GM21360 (cell line): ENCODE measurements at regions not wholly inside any gene's neighbourhood (a gene's known extent, or its start where the extent isn't known, plus 50 kb on each side); places are given as distances from the start of the nearest gene placed in this dataset.
A peak's percentile ranks its signal among the peaks of the same experiment; 100 is the strongest.

ENCODE experiments used
- ATAC-seq: cut with Tn5 transposase; IDR thresholded peaks from one replicate; pipeline ENCODE4 v1.9.1; 2021; ENCODE audit warnings: mild to moderate bottlenecking, moderate library complexity; ENCODE audit not compliant: unreplicated experiment

DNA sequence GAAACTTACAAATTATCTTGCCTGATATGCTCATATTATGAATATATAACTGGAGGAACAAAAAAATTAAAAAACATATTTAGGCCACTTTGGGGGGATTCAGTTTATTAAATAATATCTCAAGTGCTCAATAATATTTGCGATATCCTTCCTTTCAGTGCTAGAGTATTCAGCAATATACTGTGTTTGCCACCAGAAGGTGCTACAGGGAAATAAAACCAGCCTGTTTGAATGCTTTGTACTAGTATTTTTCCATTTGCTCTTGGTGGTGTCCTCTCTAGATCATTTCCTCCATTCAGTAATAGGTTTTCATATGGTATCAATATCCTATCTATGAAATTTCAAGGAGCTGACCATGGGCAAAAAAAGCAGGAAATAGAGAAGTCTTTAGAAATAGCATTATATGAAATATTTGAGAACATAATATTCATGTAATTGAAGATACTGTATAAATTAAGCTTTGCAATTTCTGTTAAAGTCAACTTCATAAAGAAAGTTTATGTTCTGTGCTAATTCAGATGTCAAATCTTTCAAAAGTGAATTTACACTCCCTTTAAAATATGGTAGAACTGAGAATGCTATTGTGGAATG is 106.2 kb upstream of the NAV3 start:
- ATAC-seq: no peak

DNA sequence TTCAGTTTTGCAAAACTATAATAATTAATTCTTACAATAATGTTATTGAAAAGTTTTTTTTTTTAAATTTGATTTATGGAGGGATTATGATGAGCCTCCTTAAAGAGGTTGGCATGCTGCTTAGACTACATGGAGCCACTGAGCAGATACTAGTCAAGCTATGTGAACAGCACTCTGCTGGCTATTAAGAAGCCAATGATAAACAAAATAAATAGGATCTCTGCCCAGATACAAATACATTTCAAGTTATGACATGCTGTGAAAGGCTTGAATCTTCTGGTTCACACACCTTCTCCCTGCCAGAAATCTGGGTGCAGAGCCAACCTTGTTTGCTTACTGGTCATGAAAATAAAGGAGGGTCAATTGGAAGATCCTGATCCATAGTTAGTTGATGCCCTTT is 107.4 kb upstream of the NAV3 start:
- ATAC-seq: no peak

DNA sequence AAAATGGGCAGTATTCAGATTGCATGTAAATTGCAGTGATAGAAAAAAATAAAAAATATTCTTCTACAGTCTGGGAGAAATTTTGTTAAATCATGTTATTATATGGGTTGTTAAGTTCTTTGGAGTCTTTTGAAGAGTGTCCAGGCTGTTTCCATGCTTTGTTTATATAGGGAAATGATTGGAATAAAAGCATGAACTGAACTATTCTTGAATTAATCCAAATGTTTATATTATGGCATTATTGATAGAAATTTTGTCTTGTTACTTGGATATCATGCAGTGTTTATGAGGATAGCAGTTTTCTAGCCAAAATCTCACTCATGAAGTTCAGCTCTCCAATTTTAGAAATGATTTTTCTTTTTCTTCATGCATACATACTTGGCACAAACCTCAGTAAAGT is 108.2 kb upstream of the NAV3 start:
- ATAC-seq: no peak

DNA sequence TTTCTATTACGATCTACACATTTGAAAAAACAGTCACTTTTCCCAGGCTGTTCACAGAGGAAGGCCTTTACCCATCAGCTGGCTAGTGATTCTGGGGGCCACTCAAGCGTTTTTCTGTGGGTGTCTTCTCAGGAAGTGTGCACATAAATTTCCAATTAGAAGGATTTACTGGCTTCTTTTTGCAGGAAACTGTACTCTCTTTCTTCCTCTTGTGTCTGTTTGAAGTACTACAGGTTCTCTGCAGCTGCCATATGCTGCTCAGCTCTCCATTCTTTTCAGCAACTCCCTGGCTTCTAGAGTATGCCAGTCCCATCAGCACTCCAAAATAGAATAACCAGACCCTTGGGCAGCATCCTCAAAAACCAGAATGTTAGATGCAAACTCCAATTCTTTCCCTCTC is 110.4 kb upstream of the NAV3 start:
- ATAC-seq: no peak

DNA sequence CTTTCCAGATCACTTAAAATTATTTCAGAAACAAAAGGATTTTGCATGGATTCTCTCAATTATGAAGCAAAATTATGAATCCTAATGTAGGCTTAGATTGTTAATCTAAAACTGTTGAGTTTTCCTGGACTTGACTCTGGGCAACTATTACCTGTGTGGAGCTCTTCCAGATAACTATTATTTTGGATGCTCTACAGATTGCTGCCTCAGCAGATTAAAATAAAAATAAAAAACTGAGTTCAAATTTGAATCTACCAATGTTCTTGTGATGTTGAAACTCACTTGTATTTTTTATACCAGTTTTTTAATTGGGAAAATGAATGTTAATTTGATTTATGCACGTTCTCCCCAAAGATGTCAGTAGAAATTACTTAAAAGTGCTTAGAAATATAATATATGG is 120.5 kb upstream of the NAV3 start:
- no peak for ATAC-seq

DNA sequence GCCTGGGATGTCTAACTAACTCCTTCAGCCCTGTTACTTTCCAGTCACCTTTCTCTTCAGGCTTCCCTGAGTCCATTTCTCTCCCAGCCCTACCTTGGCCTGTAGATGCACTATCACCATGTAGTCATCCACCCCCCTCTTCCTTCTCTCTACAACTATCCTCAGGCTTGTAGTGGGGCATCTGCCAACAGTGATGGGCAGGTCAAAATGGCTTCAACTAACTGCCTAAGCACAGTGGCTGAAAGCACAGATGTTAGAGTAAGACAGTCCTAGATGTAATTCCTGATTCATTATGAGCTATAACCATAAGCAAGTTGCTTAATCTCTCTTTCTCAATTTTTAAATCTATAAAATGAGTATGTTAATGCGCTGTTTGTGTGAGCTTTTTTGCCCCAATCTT is 133.6 kb upstream of the NAV3 start:
- no peak for ATAC-seq

DNA sequence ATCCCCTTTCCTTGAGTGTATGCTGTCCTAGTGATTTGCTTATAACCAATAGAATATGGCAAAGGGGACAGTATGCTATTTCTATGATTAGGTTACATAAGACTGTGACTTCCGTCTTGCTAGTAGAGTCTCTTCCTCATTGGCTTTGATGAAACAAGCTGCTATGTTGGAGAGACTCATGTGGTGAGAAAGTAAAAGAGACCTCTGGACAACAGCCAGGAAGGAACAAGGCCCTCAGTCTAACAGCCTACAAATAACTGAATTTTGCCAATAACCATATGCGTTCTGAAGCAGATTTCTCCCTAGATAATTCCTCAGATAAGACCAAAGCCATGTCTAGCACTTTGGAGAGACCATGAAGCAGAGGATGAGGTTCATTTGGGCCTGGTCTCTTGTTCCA is 134.5 kb upstream of the NAV3 start:
- ATAC-seq: no peak

DNA sequence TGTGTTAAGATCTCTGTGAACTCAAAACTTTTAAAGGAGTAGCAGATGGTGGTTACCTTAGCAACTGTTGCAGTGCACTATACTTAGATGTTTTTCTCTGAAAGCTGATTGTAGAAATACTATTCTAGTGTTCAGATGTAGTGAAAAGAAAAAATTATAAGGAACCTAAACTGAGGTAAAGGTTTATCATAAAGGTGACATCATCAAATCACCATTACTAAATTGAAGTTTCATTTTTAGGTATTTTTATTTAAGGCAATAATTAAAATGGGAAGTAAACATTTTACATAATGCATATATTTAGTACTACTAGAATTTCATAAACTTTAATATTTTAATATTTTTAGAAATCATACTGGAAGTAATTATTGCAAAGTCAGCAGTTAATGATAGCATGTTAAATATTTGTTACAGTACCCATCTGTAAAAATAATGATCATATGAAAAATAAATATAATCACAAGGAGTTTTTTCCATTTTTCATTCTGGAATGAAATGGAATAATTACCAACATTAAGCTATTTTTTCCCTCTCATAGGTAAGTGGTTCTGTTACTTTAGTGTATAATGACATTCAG is 141.1 kb upstream of the NAV3 start:
- ATAC-seq: no peak

DNA sequence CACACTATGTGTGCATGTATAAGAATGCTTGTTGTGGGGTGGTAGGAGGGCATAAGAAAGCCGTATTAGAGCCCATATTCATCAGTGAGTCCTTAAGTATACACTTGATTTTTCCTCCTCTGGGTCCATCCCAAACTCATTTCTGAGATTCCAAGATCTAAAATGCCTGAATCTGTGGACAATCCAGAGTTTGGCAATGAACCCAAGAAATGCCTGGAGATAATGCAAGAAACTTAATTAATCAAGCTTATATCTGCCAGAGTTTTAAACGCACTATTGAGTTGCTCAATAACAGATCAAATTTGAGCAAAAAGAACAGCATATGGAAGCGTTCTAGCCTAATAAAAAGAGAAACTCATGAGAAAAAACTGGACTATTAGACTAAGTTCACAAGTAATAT is 143.4 kb upstream of the NAV3 start:
- no peak for ATAC-seq

DNA sequence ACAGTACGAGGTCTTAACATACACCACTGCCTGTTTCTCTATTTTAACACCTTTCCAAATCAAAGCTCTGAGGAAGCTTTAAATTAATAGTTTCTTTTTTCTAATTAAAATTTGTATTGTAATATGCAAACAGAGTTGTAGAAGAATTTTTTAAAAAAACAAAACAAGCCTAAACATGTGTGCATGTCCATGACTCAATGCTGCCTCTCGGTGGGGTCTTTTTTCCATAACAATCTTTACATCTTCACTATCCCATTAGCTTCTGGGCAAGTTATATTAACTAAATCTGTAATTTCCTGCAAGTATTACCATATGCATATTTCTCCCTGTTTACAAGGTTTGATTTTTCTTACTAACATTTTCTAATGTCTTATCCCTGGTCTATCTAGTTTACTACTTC is 143.9 kb upstream of the NAV3 start:
- no peak for ATAC-seq

DNA sequence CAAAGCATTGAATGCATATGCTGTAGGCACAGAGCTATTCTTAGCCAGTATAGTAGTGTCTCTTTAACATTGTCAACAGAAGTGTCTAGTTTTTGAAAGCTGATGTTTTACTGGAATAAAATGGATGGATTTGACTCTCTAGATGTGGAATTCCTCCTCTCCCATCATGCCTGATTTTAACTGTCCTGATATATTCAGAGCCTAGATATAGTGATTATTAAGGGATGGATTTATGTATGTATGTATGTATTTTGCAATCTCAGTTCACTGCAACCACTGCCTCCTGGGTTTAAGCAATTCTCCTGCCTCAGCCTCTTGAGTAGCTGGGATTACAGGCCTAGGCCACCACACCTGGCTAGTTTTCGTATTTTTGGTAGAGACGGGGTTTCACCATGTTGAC is 144.8 kb upstream of the NAV3 start:
- ATAC-seq: no peak

DNA sequence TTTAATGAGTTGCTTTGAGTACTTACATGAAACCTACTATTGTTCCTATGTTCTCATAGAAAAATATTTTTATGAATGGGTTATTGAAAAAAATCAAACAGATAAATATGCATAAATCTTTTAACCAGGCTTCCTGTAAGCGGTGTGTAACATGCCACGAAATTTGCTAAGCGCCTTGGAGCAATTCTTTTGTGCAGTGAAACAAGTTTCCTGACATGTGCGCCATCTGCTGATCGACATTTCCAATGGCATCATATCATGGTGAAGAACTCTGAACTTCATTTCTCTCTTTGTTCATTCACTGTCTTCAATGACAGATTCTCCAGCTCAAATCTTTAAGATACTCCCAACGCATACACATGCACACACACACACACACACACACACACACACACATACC is 145.6 kb upstream of the NAV3 start:
- peak; percentile 78 for ATAC-seq

DNA sequence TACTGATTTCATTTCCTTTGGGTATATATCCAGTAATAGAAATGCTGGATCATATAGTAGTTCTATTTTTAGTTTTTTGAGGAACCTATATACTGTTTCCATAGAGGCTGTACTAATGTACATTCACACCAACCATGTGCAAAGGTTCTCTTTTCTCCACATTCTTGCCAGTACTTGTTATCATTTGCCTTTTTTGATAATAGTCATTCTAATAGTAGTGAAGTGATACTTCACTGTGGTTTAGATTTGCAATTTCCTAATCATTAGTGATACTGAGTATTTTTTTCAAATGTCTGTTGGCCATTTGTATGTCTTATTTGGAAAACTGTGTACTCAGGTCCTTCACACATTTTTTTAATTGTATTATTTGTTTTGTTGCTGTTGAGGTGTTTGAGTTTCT is 148.2 kb upstream of the NAV3 start:
- no peak for ATAC-seq

DNA sequence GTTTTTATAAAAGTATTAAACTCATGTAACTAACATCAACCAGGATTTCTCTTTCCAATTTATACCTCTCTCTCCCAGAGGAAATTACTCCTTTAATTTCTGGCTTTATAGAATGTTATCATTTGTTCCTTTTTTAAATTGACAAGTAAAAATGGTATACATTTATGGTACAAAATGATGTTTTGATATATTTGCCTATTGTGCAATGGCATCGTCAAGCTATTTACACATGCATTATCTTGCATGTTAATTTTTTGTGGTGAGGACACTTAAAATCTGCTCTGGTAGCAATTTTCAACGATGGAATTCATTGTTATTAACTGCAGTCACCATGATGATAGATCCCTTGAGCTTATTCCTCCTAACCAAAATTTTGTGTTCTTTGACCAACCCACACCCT is 149.0 kb upstream of the NAV3 start:
- no peak for ATAC-seq

DNA sequence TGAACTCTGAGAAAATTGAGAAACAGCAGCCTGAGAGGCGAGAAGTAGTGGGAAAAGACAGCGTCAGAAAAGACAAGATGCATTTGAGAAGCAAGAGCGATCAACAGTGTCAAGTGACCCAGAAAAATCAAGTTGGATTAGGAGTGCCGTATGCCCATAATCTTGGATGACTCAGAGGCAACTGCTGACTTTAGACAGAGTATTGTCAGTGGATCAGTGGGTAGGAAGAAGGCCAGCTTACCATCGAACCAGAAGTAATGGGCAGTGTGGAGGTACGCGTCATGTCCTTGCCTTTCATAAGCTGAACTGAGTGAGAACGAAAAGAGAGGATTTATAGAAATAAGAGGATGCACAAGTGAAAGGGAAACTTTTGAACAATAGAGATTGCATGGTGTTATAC is 151.0 kb upstream of the NAV3 start:
- ATAC-seq: no peak

DNA sequence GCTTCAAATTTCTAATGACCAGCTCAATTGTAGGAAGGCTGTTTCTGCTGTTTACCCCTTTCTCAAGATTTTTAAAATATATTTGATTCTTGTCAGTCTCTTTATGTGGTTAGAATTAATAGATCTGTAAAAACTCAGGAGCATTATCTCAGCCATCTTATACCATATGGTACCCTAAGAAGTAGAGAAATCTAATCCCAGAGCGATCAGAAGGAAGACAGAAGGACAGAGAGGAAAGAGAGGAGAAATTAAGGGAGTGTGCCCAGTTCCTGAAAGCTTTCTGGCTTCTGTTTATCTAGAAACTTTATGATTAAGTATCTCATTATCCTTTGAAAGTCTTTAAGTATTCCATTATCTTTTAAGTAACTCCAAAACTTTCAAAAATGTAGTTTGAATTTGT is 152.1 kb upstream of the NAV3 start:
- no peak for ATAC-seq

DNA sequence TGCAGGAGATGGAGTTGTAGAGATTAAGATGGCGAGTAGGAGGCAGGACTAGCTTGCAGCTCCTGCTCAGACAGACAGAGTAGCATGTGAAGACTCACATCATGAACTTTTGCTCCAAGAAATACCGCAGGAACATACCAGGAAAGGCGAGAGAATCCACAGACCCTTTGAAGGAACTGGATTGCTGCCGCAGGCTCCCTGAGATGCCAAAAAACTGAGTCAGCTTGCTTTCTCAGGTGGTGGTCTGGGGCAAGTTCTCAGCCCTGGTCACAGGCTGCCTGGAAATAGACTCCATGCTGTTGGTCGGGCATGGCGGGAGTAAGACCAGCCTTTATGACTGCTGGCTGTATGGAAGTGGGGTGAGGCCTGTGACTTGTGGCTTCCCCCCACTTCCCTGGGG is 163.6 kb upstream of the NAV3 start:
- ATAC-seq: no peak

DNA sequence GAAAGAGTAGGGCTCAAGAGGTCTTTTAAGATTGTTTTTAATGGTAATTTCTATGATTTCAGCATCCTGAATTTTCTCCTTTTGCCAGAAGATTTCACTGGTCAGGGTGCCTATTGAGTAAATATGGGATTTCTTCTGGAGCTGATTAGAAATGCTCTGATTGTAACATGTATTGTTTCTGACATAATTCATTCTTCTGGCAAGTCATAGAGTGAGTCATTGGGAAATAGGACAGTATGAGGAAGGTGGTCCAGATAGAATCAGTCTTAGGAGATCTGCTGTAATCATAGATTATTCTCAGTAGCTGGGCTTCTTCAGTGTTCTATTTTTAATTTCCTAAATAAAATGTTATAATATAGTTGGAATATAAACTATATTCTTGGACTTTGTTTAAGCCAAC is 182.0 kb upstream of the NAV3 start:
- no peak for ATAC-seq

DNA sequence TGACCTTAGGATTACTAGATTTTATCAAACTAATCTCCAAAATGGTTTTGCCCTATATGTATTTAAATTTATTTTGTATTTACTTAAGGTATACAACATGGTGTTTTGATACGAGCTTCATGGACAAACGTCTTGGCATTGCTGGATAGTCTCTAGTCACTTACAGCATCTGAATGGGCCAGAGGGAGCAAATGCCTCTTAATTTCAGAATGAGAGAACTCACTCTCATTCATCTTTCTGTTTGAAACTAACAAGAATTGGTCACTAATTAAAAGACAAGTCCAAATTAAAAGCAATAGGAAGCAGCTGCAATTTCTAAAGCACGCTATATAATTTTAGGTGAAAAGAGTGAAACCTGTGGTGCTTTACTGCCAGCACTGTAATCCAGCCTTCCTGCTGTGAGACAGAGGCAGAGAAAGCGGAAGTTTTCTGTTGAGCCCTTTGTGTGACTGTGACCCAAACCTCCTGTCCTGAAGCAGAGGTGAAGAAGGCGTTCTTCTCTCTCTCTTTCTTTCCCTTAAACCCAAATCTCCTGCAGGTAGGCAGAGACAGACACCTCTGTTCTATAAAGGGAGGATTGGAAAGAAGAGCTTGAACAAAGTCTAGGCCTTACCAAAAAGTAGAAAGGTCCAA is 184.6 kb upstream of the NAV3 start:
- no peak for ATAC-seq

DNA sequence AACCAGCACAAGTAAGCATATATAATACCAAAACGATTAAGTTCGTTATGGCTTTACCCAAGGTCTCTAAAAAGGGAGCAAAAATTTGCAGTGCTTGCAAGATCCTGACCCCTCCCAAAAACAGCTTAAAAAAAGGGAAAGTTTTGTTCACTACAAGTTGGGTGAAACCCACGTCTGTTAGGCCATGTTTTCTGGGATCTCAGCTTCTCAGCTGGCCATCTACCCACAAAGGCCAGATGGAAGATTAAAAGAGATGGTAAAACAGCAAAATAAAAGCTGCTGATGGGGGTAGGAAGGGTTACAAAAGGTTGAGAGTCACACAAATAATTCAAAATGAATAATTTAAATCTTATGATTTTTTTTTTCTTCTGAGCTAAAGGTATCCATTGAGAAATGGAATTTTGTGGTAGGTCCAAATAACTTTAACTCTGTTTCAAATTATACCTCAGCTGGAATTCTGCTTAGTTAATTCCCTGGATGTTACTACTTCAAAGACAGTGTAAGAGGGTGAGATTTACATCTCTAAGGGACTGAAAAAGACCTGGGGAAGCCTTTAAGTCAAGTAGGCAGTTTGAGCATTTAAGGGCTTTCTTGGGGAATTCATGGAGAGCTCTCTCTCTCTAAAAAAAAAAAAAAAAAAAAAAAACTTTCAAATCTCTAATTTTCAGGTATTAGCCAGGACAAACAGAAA is 185.6 kb upstream of the NAV3 start:
- no peak for ATAC-seq

DNA sequence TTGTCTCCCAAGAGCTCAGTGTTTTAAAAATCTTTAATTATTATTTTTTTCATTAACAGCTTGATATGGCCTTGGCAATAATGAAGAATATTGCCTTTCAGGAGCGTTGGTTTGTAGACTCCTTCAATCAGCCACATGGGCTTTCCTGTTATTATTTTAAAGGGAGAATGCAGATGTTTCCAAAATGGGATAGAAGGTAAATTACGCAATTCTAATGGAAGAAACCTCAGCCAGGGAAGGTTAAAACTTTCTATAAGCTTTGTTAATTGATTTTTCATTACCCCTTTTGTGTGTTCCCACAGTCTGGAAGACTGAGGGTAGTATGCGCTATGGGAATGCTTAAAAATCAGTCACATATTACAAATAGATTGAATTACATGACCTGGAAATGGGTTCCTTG is 188.4 kb upstream of the NAV3 start:
- no peak for ATAC-seq

DNA sequence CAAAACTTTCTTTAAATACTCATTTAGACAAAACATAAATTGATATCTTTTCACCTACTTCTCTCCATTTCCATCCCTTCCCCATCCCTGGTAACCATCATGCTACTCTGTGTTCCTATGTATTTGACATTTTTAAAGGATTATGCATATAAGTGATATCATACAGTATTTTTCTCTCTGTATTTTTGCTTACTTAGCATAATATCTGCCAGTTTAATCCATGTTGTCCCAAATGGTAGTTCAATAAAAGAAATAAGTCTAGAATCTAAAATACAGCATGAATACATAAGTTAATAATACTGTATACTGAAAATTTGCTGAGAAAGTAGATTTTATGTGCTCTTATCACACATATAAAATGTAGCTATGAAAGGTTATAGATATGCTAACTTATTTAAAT is 190.3 kb upstream of the NAV3 start:
- no peak for ATAC-seq
